SK-N-SH treated with all-trans-retinoic acid at 6 μM for 48 hours (cell line): ENCODE measurements at regions not wholly inside any gene's neighbourhood (a gene's known extent, or its start where the extent isn't known, plus 50 kb on each side); places are given as distances from the start of the nearest gene placed in this dataset.

Source experiments
- ESRRG ChIP-seq: fragments of 250-450 bp; sonication (Bioruptor Pico); IDR thresholded peaks from 2 replicates; pipeline ENCODE4 v1.6.1; 2021; ENCODE audit warnings: mild to moderate bottlenecking
- RARB ChIP-seq: fragments of 250-450 bp; sonication (Bioruptor Pico); IDR thresholded peaks from 2 replicates; pipeline ENCODE4 v1.8.0; 2021; ENCODE audit warnings: mild to moderate bottlenecking, moderate library complexity
- ZNF70 ChIP-seq: fragments of 450-650 bp; formaldehyde crosslinking; IDR thresholded peaks from 2 replicates; pipeline ENCODE4 v1.5.0; 2020; ENCODE audit warnings: mild to moderate bottlenecking, moderate library complexity
- TF ChIP-seq, protein P1 (sequence below): fragments of 250-450 bp; sonication (Bioruptor Pico); IDR thresholded peaks from 2 replicates; pipeline ENCODE4 v1.5.0; 2020; ENCODE audit warnings: mild to moderate bottlenecking, moderate library complexity
- TF ChIP-seq, protein P2 (sequence below): fragments of 250-450 bp; sonication (Bioruptor Pico); IDR thresholded peaks from 2 replicates; pipeline ENCODE4 v1.8.0; 2021; ENCODE audit warnings: low read depth, mild to moderate bottlenecking, moderate library complexity, borderline replicate concordance

DNA sequence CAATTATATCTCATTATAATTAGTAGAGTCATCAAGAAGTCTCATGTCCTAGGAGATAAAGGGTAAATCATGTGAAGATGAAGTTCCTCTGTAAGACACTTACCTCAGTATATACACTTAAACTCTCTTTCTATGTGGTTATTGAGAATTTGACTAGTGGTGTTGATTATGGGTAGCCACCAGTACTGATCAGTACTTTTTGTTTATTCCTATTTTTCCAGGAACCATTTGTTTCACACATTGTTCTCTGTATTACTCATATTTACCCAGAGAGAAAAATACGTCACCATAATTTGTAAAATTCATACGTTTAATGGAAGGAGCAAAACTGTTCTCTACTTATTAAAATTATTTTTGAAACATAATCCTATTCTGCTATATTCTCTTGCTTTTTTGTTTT is 55.8 kb upstream of the PRDM8 start:
- TF ChIP-seq RARB: no peak
- TF ChIP-seq ESRRG: no peak
- no peak for TF ChIP-seq ZNF70 (CRISPR knock-in tag)
- TF ChIP-seq, protein P1, sequence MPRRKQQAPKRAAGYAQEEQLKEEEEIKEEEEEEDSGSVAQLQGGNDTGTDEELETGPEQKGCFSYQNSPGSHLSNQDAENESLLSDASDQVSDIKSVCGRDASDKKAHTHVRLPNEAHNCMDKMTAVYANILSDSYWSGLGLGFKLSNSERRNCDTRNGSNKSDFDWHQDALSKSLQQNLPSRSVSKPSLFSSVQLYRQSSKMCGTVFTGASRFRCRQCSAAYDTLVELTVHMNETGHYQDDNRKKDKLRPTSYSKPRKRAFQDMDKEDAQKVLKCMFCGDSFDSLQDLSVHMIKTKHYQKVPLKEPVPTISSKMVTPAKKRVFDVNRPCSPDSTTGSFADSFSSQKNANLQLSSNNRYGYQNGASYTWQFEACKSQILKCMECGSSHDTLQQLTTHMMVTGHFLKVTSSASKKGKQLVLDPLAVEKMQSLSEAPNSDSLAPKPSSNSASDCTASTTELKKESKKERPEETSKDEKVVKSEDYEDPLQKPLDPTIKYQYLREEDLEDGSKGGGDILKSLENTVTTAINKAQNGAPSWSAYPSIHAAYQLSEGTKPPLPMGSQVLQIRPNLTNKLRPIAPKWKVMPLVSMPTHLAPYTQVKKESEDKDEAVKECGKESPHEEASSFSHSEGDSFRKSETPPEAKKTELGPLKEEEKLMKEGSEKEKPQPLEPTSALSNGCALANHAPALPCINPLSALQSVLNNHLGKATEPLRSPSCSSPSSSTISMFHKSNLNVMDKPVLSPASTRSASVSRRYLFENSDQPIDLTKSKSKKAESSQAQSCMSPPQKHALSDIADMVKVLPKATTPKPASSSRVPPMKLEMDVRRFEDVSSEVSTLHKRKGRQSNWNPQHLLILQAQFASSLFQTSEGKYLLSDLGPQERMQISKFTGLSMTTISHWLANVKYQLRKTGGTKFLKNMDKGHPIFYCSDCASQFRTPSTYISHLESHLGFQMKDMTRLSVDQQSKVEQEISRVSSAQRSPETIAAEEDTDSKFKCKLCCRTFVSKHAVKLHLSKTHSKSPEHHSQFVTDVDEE (CRISPR knock-in tag): no peak
- TF ChIP-seq, protein P2, sequence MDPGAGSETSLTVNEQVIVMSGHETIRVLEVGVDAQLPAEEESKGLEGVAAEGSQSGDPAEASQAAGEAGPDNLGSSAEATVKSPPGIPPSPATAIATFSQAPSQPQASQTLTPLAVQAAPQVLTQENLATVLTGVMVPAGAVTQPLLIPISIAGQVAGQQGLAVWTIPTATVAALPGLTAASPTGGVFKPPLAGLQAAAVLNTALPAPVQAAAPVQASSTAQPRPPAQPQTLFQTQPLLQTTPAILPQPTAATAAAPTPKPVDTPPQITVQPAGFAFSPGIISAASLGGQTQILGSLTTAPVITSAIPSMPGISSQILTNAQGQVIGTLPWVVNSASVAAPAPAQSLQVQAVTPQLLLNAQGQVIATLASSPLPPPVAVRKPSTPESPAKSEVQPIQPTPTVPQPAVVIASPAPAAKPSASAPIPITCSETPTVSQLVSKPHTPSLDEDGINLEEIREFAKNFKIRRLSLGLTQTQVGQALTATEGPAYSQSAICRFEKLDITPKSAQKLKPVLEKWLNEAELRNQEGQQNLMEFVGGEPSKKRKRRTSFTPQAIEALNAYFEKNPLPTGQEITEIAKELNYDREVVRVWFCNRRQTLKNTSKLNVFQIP (CRISPR knock-in tag): no peak
